Suppressor macrophage treated with lipopolysaccharide for 4 hours (primary cell): ENCODE measurements at regions not wholly inside any gene's neighbourhood (a gene's known extent, or its start where the extent isn't known, plus 50 kb on each side); places are given as distances from the start of the nearest gene placed in this dataset.
A peak's percentile ranks its signal among the peaks of the same experiment; 100 is the strongest.
"Not testable (repeated sequence)": the region's sequence is repeated elsewhere in the genome, so short reads cannot be mapped to it uniquely, and the experiment has no call there.

ENCODE experiments used
- DNase-seq: peaks from one replicate; pipeline ENCODE4 v3.0.0-alpha.2; 2020

DNA sequence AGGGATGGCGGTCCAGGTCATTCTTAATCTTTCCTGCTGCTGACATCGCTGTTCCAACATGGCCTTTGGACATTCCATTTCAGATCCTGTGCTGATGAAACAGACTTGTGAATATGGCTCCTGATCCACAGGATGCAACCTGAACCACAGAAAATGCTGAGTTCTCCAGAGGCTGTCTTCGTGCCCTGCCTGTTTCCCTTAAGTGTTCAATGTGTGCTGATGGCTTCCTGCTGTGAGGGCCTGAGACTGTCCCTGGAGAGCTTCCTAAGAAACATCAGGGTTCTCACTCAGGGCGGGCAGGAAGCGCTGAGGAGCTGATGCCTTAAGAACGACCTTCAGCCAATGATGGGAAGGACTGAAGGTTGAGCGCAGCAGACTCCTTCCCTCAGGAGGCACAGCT lies 909.4 kb downstream of the UQCRFS1 start:
- no peak for DNase-seq

DNA sequence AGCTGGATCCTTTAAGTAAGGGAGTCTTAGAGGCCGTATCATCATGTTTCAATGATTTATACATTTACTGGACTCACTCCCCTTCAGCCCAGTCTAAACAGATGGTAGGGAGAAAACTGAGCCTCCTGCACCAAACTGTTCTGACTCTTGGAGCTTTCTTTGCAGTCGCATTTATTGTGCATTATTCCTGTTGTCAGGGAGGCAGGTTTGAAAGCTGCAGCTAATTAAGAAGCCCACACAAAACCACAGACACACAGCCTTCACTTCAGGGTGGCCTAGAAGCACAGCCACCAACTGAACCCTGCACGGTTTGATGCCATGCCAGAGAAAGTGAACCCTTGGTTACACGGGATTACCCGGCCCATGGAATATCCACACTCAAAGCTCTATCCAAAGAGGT lies 911.0 kb downstream of the UQCRFS1 start:
- no peak for DNase-seq

DNA sequence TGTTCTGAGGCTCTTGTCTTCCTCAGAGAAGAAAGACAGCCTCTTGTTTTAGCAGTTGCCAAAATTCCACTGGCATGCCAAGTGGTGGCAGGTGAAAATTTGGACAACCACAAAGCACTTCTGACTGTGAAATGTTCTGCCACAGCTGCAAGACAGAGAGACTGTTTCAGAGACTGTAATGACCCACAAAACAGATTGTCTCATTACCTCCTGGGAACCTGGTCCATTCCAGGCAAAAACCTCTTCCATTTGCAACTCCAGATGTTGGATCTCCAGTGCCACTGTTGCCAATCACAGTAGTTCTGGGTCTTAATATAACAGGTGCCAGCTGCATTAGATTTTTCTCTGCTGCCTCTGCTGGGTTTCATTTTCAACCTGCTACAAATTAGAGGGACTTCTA lies 911.5 kb downstream of the UQCRFS1 start:
- no peak for DNase-seq

DNA sequence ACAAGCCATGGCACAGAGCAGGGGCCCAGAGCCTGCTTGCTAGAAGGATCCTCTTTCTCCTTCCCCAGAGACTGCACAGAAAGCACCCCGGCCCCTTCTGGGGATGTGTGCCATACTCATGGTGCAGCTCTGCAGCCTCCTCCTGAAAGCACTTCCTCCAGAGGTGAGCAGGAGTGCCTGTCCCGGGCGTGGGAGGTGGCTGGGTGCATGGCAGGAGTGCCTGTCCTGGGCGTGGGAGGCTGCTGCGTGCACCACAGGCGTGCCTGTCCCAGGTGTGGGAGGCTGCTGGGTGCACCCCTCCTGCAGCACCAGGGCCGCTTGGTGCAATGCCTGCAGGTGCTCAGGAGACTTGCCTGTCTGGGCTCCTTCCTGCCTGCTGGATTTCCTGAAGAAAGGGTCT lies 913.3 kb downstream of the UQCRFS1 start:
- DNase-seq, result no peak

DNA sequence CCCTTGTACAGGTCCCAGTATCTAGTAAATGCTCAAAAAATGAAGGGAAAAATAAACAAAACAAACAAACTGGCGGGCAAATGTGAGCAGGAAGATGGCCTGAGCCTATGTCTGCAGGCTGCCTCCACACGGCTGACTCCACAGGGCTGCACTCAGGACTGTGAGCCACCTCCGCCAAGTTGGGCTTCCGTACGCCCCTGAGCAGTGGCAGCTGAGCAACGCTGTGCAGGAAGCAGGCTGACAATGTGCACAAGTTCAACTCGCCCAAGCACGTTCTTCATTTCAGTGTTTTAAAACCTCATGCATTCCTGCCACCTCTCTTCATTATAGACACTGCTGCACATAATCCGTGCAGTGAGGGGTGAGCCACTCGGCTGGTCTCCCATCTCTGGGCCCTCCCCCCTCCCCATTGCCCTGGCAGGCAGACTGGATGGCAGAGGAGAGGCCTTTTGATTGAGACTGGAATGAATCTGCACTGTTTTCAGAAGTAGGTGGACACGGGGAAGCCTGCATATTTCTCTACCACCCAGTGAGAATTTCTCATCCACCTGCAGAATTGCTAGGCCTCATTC lies 915.3 kb downstream of the UQCRFS1 start:
- no peak for DNase-seq

DNA sequence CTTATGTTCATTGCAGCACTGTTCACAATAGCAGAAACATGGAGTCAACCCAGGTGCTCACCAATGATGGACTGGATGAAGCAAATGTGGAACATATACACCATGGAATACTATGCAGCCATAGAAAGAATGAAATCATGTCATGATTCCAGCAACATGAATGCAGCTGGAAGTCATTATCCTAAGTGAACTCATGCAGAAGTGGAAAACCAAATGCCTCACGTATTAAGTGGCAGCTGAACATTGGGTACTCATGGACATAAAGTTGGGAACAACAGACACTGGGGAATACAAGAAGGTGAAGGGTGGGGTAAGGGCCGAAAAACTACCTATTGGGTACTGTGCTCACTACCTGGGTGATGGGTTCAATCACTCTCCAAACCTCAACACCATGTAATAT lies 915.9 kb downstream of the UQCRFS1 start:
- no peak for DNase-seq

DNA sequence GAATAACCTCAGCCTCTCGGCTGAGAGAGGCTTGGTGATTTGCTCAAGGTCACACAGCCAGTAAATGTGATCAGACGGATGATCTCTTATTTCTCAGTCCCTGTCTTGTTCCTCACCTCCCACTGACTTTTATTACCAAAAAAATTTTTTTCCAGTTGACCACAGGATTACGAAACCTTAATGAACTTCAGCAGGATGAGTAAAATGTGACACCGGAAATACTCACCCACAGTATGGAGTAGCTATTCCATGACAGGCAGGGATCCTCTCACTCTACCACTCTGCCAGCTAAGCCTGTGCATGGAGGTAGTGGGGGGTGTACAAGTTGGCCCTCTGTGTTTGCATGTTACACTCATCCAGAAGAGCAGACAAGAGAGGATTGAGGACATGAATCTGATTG lies 916.4 kb downstream of the UQCRFS1 start:
- DNase-seq, result peak; percentile 9

DNA sequence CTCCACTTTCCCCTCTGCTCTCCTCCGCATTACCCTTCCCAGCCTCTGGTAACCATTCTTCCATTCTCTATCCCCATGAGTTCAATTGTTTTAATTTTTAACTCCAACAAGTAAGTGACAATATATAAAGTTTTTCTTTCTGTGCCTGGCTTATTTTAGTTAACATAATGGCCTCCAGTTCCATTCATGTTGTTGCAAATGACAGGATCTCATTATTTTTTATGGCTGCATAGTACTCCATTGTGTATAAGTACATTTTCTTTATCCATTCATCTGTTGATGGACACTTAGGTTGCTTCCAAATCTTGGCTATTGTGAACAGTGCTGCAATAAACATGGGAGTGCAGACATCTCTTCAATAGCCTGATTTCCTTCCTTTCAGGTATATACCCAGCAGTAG lies 918.0 kb downstream of the UQCRFS1 start:
- not testable (repeated sequence) for DNase-seq

DNA sequence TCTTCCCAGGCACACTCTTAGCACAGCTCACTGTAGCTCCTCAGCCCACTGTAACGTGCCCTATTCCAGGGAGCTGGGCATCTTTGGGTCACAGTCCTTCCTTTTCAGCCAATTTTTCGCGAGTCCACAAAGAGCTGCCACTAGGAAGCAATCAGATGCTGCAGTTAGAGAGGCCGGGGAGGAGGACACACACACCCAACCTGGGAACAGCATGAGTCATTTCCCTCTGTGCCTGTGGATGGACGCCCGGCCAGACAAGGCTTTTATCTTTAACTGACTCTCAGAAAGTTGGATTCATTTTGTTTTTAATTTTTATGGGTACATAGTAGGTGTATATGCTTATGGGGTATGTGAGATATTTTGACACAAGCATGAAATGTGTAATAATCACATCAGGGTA lies 918.6 kb downstream of the UQCRFS1 start:
- DNase-seq, result no peak

DNA sequence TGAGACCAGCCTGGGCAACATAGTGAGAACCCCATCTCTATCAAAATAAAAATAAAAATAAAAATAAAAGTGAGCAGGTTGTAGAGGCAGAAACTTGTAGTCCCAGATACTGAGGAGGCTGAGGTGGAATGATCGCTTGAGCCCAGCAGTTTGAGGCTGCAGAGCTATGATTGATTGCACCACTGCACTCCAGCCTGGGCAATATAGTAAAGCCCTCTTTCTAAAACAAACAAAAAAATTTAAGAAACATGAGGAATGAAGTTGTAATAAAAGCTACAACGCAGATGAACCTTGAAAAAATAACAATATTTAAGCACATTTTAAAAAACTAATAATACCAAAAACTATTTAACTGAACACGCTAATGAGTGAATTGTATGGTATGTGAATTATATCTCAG lies 919.3 kb downstream of the UQCRFS1 start:
- no peak for DNase-seq

DNA sequence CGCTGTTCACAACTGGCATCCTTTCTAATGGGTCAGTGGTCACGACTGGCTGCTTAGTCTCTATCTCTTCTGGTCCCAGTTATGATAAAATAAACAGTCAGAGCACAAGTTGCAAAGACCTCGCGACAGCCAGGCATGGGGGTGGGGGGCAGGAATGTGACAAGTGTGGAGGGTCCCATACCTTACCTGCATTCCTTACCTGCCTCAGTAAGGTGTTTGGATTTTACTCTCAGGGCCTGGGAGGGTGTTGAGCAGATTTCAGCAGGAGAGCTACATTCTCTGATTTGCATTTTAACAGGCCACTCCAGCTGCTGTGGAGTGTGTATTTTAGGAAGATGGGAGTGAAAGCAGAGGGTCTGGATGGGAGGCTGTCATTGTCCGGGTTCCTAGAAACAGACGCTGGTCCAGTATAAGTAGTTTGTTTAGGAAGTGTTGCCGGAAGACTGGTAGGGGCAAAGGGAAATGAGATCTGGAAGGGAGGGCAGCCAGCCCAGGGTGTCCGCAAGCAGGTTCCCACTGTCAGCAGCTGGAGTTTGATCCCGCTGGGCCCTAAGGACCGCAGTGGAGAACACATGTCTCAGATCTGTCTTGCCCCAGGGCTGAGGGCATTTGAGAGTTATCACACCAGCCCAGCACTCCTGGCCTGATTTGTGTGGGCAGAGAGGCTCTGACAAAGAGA lies 920.0 kb downstream of the UQCRFS1 start:
- no peak for DNase-seq

DNA sequence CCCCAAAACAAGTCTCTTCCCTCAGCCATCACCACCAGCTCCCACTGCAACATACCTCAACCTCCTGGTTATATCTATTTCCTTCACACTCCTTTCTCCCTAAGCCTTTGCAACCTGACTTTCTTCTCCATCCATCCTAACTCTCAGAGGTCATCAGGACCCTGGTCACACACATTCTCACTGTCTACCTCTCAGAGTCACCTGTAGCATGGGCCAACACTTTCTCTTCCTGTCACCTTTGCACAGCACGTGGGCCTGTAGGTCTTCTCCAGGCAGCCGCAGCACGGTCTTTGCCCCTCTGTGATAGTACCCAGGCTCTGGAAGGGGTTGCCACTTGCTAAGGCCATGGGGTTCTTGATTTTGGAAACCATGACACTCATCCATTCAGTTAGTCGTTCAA lies 921.1 kb downstream of the UQCRFS1 start:
- no peak for DNase-seq

DNA sequence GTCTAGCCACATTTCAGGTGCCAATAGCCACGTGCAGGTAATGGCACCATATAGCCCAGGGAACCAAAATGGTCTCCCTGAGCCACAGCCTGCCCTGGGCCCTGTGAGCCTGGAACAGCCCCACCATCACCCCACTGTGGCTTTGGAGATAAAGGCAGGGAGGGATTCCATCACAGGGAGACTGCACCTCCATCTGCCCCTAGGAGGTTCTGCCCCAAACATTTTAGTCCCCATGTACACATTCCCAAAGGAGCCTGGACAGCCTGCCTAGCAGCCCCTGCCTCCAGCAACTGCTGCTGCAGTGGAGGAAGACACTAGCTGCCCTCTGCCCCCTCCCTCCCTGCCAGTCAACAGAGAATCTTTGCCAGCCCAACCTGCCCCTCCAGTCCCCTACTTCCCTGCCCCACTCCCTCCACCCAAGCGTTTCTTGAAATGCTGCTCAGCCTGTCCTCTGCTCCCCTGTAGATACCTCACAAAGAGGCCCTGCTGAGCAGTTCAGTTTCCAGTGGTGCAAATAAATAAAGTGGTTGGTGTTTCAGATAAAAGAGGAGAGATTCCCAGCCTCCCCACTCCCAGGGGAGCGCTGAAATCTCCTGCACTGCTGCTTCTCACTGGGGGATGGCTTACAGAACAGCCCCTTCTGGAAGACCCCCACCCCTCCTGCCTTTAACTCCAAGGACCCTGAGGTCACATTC lies 921.8 kb downstream of the UQCRFS1 start:
- DNase-seq, result no peak

DNA sequence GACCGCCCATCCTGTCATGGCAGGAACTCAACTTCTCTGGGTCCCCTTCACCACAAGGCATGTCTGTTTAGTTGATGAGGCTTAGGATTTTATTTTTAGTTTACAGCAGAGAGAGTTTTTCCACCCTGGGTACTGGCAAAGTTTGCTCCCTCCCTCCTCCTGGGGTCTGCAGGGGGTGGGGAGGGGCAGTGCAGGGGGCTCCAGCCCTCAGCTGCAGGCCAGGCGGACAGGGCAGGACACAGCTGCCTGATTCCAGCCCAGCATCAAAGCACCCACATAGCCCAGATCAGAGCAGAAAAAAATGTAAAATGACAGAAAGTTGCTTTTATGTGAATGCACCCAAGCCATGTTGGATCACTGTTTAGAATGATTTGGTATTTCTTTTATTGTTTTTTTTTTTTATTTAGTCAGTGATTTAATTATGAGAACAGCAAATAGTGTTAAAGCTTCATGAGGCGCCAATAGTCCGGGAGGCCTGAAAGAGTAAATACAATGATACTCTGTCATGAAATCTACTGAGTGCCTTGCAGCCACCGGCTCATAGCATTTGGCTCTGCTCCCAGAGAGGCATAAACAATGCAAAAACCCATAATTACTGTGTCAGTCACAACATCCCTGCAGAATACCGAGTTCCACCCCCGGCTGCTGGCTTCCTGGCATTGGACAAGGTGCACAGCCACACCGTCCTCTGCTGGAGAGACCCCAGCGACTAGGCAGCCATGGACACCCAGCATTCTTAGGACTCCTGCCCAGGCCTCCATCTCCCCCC lies 923.5 kb downstream of the UQCRFS1 start:
- no peak for DNase-seq

DNA sequence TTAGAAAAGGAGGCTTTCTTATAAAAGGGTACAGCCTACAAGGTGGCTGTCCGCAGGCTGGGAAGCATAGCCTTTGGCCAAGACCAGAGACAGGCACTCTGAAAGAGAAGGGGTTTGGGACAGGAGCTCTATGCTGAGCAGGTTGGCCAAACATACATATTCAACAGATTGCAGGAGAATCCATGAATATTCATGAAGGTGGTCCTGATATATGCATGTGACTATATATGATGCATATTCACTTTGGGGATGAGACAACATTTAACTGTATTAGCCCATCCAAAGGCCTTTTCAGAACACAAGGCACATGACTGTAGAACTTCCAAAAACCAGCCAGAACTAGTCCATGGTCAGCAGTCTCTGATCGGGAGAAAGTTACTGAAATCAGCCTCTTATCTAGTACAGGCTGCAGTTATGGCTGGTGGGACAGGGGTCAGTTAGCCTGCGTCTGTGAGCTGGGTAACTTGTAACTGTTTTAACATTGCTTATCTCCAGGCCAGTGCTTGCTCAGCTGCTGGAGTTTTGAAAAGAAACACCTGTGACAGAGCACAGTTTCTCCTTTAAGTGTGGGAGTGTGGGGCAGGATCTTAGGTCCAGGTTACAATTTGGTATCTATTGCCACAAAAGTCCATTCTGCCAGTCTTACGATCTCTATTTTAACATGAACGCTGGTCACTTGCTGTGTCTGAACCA lies 924.2 kb downstream of the UQCRFS1 start:
- no peak for DNase-seq

DNA sequence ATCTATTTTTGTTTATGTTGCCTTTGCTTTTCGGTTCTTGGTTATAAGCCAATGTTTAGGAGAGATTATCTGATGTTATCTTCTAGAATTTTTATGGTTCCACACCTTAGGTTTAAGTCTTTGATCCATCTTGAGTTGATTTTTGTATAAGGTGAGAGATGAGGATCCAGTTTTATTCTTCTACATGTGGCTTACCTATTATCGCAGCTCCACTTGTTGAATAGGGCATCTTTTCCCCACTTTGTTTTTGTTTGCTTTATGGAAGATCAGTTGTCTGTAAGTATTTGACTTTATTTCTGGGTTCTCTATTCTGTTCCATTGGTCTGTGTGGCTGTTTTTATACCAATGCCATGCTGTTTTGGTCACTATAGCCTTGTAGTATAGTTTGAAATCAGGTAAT lies 927.0 kb downstream of the UQCRFS1 start:
- no peak for DNase-seq

DNA sequence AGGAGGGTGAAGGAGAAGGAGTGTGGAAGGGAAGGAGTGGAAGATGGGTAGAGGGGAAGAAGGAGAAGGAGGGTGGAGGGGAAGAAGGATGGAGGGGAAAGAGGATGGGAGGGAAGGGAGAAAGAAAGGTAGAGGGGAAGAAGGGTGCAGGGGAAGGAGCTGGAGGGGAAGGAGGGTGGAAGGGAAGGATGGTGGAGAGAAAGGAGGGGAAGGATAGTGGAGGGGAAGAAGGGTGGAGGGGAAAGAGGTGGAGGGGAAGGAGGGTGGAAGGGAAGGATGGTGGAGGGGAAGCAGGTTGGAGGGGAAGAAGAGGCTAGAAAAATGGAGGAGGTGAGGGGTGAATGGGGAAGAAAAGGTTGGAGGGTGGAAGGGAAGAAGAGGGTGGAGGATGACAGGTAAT lies 927.9 kb downstream of the UQCRFS1 start:
- DNase-seq, result no peak

DNA sequence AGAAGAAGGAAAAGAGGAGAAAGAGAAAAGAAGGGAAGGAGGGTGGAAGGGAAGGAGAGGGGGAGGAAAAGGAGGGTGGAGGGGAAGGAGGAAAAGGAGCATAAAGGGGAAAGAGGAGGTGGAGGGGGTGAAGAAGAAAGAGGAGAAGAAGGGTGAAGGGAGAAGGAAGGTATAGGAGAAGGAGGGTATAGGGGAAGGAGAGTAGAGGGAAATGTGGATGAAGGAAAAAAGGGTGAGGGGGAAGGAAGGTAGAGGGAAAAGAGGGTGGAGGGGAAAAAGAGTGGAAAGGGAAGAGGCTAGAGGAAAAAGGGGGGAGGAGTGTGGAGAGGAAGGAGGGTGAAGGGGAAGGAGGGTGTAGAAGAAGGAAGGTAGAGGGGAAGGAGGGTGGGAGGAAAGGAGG lies 928.6 kb downstream of the UQCRFS1 start:
- no peak for DNase-seq

DNA sequence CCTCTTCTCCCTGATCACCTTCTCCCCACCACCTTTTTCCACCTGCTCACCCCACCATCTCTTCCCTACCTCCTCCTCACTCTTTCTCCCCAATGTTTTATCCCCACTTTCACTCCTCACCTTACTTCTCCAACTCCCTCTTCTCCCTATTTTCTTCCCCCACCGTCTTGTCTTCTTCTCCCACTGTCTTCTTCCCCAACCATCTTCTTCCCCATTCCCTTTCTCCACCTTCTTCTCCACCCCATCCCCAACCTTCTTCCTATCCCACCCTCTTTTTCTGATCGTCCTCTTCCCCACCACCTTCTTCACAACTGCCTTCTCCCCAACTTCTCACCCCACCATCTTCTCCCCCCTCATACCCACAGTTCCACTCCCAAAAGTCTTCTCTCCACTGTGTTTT lies 929.4 kb downstream of the UQCRFS1 start:
- no peak for DNase-seq

DNA sequence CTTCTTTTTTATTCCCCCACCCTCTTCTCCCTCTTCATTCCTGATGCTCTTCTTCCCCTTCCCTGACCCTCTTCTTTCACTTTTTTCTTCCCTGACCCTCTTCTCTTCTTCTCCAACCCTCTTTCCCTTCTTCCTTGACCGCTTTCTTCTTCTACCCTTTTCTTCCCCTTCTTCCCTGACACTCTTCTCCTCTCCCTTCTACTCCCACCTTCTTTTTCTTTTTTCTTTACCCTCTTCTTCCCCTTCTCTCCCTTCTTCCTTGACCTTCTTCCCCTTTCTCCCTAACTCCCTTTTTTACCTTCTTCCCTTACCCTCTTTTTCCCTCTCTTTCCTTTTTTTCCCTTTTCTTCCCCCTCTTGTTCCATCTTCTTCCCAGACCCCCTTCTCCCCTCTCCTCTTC lies 931.3 kb downstream of the UQCRFS1 start:
- no peak for DNase-seq

DNA sequence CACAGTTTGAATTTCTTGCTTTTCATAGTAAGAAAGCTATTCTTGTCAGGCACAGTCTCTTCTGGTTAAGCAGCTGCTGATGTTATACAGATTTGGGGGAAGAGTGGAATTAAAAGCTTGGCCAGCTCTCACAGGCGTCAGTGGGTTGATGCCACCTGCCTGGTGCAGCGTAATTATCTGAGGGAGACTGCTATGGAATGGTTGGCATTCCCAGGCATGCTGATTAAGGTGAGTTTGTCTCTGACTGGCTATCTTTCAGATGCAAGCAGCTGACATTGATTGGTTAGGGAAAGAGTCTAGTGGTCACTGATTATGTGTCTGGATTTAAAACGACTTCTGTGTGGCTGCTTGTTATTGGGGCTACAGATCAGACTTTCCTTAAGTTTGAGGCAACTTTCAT lies 948.4 kb downstream of the UQCRFS1 start:
- DNase-seq, result no peak

DNA sequence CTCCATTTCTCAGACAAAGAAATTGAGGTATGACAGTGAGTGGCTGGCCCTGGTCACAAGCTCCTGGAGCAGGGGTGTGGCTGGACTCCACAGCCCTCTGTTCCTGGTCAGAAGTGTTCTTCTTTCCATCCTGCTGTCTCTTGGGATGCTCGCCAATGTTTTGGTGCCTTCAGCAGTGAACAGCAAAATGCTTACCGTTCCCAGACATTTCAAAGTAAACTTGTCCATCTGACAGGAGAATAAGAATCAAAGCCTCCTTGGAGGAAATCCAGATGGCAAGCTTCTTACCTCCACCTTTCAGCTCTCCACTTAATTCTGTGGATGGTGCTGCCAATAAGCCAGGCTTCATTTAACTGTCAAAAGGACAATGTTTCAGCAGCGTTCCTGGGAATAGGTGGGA lies 954.1 kb downstream of the UQCRFS1 start:
- no peak for DNase-seq

DNA sequence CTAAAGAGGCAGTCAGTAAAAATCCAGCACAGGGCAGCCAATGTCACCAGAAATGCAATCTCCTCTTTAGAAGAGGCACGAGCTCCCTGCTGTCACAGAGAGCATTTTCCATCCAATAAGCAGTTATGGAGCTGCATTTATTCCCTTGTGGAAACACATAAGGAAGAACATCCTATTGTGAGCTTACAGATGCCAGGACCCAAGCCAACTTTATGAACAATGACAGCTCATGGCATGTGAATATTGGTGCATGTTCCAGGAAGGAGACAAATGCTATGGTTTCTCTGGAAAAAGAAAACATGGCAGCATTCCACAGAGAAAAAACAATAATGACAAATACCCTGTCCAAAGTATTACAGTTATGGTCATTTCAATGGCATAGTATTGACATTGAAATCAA lies 955.6 kb downstream of the UQCRFS1 start:
- DNase-seq, result no peak
